HG02973 (cell line): ENCODE measurements at regions not wholly inside any gene's neighbourhood (a gene's known extent, or its start where the extent isn't known, plus 50 kb on each side); places are given as distances from the start of the nearest gene placed in this dataset.
"Not testable (repeated sequence)": the region's sequence is repeated elsewhere in the genome, so short reads cannot be mapped to it uniquely, and the experiment has no call there.

Experiments
- ATAC-seq: cut with Tn5 transposase; IDR thresholded peaks from one replicate; pipeline ENCODE4 v1.9.1; 2021; ENCODE audit warnings: moderate library complexity; ENCODE audit not compliant: unreplicated experiment

DNA sequence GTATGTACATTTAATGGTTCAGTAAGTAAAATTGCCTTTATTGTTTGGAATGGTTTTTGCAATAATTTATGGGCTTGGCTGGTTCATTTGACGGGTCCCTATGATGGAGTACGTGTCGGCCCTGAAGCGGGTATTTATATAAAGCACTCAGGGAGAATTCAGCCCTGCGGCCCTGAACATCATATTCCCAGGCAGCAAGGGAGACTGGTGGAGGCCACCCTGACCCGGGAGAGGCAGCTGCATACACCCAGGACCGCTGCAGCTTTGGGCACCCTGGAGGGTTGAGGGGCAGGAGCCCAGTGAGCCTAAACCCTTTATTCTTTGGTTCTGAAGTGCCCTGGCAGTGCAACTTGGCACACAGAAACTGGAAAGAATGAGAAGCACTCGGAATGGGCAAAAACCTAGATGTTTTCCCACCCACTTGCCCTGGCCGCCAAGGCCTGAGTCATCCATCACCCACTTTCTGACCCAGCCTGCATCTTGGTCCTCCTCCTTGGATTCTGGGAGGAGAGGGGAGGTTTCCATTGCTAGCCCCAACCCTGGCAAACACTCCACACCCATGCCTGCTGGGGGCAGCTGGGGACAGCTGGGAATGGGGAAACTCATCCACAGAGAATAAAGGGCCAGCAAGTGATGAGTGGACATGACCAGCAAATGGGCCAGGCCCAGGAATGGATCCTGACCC, 162.2 kb upstream of the TNRC6C start:
- ATAC-seq = no peak

DNA sequence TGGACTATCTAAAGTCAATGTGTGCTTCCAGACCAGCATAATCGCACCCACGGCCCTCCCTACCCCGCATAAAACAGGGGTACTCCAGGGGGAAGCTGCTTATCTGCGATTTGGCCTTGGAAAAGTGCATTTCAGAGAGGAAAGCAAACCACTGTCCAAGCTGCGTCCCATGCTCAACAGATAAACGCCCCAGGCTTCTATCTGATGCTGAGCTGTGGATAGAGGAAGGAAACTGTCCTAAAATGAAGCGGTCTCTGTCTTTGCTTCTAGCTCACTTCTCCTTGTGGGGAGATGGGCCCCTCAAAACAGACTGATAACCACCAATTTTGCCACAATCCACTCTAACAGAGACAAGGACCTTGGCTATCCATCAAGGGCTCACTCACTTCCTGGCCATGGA, 160.5 kb upstream of the TNRC6C start:
- no peak for ATAC-seq

DNA sequence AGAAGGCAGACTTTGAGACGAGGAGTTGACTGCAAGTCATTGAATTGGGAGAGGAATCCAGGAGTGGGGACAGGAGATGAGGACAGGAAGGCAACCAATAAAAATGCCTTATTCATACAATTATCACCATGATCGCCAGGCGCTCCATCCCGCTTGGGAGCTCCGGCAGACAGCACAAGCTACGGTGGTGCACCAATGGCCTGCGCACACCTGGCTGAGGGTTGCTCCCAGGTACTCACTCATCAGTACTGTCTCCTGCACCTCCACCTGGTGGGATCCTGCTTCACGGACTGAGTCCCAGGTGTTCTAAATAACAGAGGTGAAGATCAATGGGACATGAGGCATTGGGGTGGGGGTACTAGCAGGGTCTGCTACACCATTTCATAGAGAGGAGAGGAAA, 160.0 kb upstream of the TNRC6C start:
- no peak for ATAC-seq

DNA sequence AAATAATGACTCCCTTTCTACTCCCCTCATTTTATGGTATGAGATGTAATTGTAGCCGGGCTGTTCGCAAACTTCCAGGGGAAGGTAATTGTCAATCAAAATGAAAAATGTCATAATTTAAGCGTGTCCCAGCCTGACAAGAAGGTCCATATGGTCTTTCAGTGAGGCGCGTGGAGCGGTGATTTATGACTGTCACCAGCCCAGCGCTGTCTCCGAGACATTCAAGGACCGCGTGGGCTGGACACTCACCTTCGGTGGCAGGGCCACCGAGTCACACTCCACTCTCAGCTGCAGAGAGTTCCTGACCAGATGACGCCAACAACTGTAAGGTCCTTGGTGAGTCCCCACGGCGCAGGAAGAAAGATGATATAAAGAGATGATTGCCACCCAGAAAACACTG, 157.7 kb upstream of the TNRC6C start:
- no peak for ATAC-seq

DNA sequence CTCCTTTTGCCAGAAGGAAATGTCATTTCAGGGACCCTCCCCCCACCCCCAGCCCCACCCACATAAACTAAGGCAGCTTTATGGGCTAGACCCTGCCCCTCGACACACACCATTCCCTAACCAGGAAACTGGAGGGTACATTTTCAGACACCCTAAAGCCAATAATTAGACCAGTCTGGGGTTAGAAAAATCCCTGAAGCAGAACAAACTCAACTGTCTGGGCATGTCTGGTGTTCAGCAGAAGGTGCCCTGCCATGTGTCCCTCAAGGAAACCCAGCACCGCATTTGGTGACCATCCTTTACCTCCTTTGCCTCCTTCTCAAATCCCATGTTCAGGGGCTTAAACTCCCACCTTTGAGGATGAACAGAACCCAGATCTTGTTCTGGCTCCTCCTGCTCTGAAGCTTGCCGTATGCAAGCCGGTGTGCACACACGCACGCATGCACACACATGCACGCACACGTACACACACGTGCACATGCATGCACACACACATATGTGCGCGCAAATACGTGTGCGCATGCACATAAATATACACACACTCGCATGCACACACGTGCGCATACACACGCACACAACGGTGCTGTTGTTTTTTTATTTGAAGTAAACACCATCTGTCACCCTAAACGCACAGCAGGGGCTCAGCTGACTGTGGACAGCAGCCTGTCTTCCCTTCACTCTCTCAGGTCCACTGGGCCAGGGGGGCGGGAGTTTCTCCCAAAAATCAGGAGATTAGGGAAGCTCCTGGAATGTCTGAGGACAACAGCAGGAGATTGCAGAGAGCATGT, 156.8 kb upstream of the TNRC6C start:
- ATAC-seq = no peak

DNA sequence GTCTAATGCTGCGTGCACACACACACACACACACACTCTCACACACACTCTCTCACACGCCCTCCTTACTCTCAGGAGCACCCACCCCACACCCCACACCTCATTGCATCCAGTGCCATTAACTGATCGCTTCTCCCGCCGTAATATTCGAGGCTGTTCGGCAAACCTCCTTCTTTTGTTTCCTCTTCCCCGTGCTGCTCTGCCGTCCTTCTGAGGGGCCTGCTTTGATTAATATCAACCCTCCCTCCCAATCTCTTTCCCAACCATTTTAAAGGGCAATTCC, 156.2 kb upstream of the TNRC6C start:
- no peak for ATAC-seq

DNA sequence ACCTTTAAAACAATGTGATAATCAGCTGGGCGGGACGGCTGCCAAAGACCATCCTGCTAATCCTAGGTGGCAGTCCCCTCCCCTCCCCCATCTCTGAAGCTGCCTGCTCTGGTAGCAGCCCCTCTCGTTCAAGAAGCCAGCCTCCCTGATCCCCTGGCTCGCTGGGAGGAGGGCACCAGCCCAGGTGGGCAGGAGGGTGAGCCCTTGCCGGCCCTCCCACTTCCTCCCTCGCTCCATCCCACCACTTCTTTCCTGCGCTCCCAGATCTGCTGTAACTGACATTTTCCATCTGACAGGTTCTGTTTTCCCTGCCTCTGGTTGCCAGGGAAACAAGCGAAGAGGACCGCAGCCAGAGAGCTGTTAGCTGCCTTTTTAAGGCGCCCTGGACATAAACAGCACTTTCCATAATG, 155.7 kb upstream of the TNRC6C start:
- no peak for ATAC-seq

DNA sequence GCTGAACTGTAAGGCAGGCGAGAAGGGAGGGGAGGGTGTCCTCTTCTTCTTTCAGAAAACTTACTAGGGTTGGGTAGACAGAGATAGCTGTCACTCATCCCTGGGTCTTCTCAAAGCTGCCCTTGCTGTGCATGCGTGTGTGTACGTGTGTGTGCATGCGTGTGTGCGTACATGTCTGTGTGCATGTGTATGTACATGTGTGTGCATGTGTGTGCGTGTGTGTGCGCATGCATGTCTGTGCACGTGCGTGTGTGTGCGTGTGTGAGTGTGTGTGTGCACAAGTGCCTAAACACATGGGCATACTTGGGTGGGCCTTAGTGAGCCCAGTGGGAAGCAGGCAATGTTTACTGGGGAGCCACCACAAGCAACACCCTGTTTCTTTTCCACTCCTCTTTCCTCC, 154.8 kb upstream of the TNRC6C start:
- no peak for ATAC-seq

DNA sequence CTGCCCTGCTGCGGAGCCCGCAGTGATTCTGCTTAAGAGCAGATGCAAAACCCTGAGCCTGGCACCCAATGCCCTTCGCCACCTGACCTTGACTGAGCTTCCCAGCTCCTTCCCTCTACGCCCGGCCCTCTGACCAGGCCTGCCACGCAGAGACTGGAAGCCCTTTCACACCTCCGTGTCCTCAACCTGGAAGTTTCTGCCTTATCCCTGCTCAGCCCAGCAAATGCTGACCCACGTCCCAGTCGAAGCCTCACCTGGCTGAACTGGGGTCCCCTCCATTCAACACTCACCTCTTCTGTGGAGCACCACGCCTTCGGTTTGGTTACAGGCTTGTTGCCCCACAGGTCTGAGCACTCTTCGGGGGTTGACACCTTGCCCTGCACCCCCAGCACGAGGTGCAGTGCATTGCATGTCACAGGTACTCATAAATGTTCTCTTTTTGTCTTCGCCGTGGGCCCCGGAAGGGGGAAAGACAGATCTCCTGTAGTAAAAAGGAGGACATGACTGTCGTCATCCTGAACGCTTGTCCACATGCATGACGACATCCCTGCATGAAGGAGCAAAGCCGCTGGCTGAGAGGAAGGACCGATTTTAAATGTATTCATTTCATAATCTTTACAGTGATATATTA, 153.6 kb upstream of the TNRC6C start:
- no peak for ATAC-seq

DNA sequence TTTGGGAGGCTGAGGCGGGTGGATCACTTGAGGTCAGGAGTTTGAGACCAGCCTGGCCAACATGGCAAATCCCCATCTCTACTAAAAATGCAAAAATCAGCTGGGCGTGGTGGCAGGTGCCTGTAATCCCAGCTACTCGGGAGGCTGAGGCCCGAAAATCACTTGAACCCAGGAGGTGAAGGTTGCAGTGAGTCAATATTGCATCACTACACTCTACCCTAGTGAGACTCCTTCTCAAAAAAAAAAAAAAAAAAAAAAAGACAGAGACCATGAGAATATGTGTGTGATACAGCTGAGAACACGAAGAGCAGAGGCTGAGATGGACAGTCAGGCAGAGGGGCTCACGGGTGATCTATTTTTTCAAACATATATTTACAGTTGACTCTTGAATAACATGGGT, 152.5 kb upstream of the TNRC6C start:
- ATAC-seq = not testable (repeated sequence)

DNA sequence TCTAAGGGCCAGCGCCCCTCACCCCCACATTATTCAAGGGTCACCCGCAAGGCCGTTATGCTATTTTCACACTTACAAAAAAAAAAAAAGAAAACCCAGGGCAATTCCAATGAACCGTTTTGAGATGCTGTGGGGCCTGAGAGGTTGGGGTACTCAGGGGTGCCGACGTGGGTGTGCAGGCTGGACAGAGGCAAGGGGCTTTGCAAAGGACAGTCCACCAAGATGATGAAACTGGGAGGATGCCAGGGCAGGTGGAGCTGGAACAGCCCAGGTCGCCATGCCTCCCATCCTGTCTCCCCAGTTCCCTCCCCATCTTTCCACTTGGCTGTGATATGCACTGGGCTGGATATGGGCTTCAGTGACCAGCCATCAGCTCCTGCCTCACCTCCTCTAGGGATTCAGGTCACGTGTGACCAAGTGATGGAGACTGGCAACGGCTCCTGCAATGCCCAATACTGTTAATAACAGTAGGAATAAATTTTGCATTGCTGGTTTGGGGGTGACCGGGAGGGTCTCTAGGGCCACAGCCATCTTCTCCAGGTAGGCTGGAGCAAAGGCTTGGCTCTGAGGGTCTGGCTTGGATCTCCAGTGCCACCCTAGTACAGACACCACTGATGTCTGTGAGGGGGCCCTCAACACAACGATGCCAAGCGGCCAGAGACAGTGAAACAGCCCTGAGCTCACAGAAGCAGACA, 151.3 kb upstream of the TNRC6C start:
- ATAC-seq = no peak

DNA sequence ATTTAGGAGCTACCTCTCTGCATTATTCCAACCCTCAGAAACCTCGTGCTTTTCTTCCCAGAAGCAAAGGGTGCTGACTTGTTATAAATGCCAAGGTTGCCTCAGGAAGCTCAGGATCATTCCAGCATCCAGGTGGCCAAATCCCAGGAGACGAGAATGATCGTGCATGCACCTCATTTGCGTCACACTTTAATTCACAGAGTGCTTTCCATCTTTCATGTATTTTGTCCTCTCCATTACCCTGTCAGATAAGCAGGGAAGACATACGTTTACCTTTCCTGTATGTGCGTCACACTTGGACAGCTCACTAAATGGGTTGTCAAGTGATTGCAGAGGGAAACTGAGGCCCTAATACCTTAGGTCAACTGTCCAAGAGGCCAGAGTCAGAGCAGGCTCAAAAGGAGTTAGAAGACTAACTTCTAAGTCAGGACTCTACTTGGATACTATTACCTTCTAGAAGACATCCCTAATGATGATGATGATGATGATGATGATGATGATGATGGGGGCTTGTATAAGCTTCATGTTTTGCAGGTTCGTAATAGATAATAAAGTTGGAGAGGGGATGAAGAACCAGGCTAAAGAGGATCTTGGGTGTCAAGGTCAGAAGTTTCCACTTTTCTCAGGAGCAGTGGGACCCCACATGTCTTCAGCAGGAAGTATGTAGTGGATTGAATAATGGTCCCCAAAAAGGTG, 150.6 kb upstream of the TNRC6C start:
- no peak for ATAC-seq

DNA sequence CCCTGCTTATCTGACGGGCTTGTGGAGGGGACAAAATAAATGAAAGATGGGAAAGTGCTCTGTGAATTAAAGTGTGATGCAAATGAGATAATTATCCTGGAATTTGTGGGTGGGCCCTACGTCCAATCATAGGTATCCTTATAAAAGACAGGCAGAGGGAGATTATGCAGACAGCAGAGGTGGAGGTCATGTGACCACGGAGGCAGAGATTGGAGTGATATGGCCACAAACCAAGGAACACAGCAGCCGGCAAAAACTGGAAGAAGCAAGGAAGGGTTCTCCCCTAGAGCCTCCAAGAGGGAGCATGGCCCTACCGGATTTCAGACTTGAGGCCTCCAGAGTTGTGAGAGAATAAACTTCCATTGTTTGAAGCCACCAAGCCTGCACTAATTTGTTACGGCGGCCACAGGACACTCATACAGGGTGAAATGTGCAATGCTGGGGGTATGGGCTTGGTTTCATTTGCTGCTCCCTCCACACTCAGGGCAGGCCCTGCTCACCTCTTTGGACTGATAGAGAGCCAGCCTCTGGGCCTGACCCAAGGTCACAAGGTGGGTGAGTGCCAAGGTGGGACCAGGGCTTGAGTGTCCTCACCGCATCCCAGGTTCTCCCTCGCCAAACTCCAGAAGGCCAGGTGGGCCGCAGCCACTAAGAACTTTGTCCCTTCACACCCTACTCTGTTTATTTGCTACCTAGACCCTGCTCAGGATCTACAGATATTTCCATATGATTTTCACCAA, 149.6 kb upstream of the TNRC6C start:
- ATAC-seq = no peak

DNA sequence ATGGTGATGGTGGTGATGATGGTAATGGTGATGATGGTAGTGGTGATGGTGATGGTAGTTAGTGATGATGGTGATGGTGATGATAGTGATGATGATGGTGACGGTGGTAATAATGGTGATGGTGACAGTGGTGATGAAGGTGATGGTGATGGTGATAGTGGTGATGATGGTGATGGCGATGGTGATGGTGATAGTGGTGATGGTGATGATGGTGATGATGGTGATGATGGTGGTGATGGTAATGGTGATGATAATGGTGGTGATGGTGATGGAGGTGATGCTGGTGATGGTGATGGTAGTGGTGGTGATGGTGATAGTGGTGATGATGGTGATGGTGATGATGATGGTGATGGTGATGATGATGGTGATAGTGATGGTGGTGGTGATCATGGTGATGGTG, 148.7 kb upstream of the TNRC6C start:
- ATAC-seq = no peak

DNA sequence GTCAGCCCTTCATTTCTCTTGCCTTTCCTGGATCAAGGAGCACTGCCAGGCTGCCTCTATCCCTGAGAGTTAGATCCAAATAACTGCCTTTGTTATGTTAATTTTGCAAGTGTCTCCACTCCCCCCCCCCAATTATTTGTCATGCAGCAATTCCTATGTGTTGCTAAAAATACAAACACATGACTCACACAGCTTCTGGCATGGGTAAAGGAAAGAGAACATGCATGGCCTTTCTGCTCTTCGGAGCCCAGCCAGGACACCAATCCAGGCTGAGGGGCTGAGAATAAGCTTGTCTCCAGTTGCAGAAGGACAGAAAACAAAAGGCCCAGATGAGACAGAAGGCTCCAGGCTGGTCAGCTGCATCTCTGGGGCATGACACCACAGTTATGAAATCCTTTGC, 148.0 kb upstream of the TNRC6C start:
- ATAC-seq = no peak

DNA sequence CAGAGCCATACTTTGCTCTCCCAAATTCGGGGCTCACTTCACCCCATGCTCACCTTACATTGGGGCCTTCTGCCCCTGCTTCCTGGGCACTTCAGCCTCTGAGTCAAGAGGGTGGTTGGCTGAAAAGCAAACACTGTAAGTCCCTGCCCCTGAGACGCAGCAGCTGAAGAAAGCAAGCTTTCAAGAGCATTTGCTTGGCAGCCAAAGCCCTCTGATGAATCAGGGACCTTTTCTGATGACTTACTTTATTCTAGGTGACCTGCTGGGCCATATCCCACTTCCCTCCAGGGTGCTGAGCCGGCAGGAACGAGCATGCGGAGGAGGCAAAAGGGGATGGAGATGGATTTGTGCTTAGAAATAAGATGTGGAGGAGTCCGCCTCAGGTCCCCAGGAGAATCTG, 147.0 kb upstream of the TNRC6C start:
- no peak for ATAC-seq

DNA sequence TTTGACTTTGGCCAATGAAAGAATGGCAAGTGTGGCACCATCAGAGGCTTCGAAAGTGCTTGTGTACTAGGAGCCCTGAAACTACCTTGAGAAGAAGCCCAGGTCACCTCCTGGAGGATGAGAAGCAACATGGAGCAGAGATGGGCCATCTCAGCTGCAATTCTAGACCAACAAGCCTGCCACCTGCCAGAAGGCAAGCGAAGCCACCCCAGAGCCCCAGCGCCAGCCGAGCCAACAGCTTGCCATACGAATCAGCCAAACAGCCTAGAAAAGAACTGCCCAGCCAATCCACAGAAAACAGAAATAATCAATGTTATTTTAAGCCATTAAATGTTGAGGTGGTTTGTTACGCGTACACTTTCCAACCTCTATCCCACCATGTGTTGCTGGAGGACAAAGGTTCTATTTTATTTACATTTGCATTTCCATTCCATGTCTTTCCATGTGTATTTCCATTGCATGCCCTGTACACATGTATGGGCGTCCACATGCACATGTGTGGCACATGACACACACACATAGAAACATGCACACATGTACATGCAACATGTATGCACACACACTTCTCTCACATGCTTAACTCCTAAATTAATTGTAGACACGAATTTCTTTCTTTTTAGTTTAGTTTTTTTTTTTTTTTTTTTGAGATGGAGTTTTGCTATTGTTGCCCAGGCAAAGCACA, 144.3 kb upstream of the TNRC6C start:
- no peak for ATAC-seq

DNA sequence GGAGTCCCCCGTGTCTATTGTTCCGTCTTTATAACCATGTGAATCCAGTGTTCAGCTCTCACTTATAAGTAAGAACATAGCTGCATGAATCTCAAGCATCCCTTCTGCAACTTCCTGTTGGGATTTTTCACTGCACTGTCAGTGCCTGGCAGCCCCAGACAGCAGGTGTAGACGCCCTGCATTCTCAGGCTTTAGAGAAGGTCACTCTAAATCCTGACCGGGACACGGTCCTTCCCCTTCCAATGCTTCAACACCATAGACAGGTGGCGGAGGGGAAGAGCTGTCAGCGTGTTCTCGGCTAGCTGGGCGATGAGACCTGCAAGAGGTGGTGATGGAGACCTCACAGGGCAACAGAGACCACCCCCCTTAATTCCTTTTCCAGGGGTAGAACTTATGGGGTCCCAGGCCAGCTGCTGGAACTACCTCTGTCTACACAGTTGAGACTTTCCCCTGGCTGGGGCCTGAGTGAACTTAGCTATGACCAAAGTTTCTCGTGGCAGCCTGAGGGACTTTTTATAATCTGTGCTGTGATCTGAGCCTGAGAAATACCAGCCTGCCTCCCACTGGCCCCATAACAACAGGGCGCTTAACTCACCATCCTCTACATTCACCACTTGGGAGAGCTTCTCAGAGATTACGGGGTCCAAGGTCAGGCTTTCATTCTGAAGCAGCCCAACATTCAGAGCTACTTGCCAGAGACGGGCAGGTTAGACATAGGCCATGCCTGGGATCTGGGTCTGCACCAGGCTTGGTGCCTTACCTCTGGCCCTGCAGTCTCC, 143.2 kb upstream of the TNRC6C start:
- ATAC-seq = no peak

DNA sequence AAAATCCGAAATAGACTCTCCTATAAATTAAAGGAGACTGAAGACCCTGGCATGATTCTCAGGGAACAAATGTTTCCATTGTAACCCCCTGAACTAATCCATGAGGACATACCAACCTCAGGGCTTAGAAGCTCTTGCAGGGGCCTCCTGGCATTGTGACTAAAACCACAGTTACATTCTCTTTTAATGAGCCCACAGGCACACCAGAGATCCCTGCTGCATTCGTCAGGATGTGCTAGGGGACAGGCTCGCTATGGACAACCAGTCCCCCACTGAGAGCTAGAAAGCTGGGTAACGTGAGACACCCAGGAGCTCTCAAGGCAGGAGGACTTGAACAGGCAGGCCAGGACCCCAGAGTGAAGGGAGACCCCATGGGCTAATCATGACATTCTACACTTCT, 140.6 kb upstream of the TNRC6C start:
- ATAC-seq = no peak
